ENCODE measurements at regions not wholly inside any gene's neighbourhood (a gene's known extent, or its start where the extent isn't known, plus 50 kb on each side); places are given as distances from the start of the nearest gene placed in this dataset.

- no peak overlapping the region for H4K5ac ChIP-seq (ENCODE audit: low read depth, low read length)
- H2AK5ac ChIP-seq (ENCODE audit: low read depth, low read length): no peak overlapping the region
- CTCF ChIA-PET: no interaction called here
- H2BK5ac ChIP-seq (ENCODE audit: low read depth, low read length, poor library complexity, severe bottlenecking): no peak overlapping the region
- H3K4ac ChIP-seq (ENCODE audit: low read depth, low read length): no peak overlapping the region
- no peak overlapping the region for H3K14ac ChIP-seq (replicated peaks; ENCODE audit: low read depth, low read length)
- dilution Hi-C loops (cut with HindIII; ENCODE audit: low sequenced_read_pairs, unreplicated experiment): no loop called here
- no TSS peak for BruUV-seq (replicated peaks)
- no peaks in the 10 kb centered on the region for H3K27me3 ChIP-seq (ENCODE audit: control insufficient read depth, insufficient read depth, low read length)
- no peak overlapping the region for H2AK9ac ChIP-seq (replicated peaks; ENCODE audit: low read depth, low read length, poor library complexity)
- WGBS, 2 experiments (ENCODE audit: extremely low coverage in 2 of 2, insufficient read length in 1 of 2): 3% methylated on average over 3 of the region's 3 CpGs; no CpG with 5 or more reads in 1 of the 2 experiments
- no peak overlapping the region for H3K18ac ChIP-seq (ENCODE audit: low read depth, low read length)
- H3K4me2 ChIP-seq (ENCODE audit: low read depth, low read length): no peak overlapping the region
- peaks cover 12% of the 10 kb centered on the region for H3K9me3 ChIP-seq (ENCODE audit: control insufficient read depth, insufficient read depth, low read length)
- no peak overlapping the region for H3K56ac ChIP-seq (ENCODE audit: extremely low read depth, insufficient read depth, low read length)
- ATAC-seq (ENCODE audit: low read depth) (no peak), DNase-seq (no peak)
- POLR2A ChIA-PET (ENCODE audit: unreplicated experiment): no interaction called here
- H2BK120ac ChIP-seq (ENCODE audit: low read depth, low read length): no peak overlapping the region
- intact Hi-C loops (cut with micrococcal nuclease): loop anchor here (5.0 kb wide), 1 partner anchor 57 kb away; no protein-coding TSS in a partner anchor
- no peak overlapping the region for H3K27ac ChIP-seq (ENCODE audit: insufficient read depth, low read length)
- no peak for TF ChIP-seq NFE2L2 (IDR thresholded peaks at IDR 0.05; ENCODE audit: low read depth, low read length)
- TF ChIP-seq RCOR1 (IDR thresholded peaks at IDR 0.05; ENCODE audit: insufficient replicate concordance, low read length): no peak
- TF ChIP-seq RAD21 (IDR thresholded peaks at IDR 0.05; ENCODE audit: low read length): no peak
- TF ChIP-seq CEBPB (IDR thresholded peaks at IDR 0.05; ENCODE audit: low read depth, low read length): no peak
- TF ChIP-seq BHLHE40 (IDR thresholded peaks at IDR 0.05; ENCODE audit: low read depth, low read length): no peak
- TF ChIP-seq ELK1 (IDR thresholded peaks at IDR 0.05; ENCODE audit: borderline replicate concordance, low read depth, low read length): no peak
- no peak for TF ChIP-seq MAFK (IDR thresholded peaks at IDR 0.05; ENCODE audit: low read depth, low read length)
- TF ChIP-seq CTCF (conservative IDR thresholded peaks at IDR 0.05; ENCODE audit: low read depth, low read length): no peak
- TF ChIP-seq POLR2A (IDR thresholded peaks at IDR 0.05; ENCODE audit: low read depth, low read length): no peak
- no peak for TF ChIP-seq SMC3 (IDR thresholded peaks at IDR 0.05; ENCODE audit: low read depth, low read length)
- TF ChIP-seq MXI1 (IDR thresholded peaks at IDR 0.05; ENCODE audit: borderline replicate concordance, low read depth, low read length): no peak
- TF ChIP-seq RFX5 (IDR thresholded peaks at IDR 0.05; ENCODE audit: low read depth, low read length): no peak
- no peak for TF ChIP-seq FOS (IDR thresholded peaks at IDR 0.05; ENCODE audit: low read depth, low read length)
- no peak for TF ChIP-seq CHD1 (IDR thresholded peaks at IDR 0.05; ENCODE audit: low read depth, low read length)
- TF ChIP-seq MAZ (IDR thresholded peaks at IDR 0.05; ENCODE audit: borderline replicate concordance, low read depth, low read length): no peak
- no peak for TF ChIP-seq USF2 (IDR thresholded peaks at IDR 0.05; ENCODE audit: low read depth, low read length)
- H3K9me1 ChIP-seq (ENCODE audit: insufficient read depth, low read length): no peaks in the 10 kb centered on the region
- H2AFZ ChIP-seq (replicated peaks; ENCODE audit: low read length, poor library complexity): no peak overlapping the region
- H3K23ac ChIP-seq (ENCODE audit: low read depth, low read length): no peak overlapping the region
- in situ Hi-C loops (cut with MboI; ENCODE audit: low sequenced_read_pairs): no loop called here
- H3K4me3 ChIP-seq (ENCODE audit: insufficient read depth, low read depth, low read length): no peak overlapping the region
- no peak overlapping the region for H4K8ac ChIP-seq (ENCODE audit: low read depth in 2 of 2, low read length in 2 of 2)
- no peak overlapping the region for H2BK20ac ChIP-seq (ENCODE audit: low read depth, low read length)
- no peaks in the 10 kb centered on the region for H3K4me1 ChIP-seq (ENCODE audit: control insufficient read depth, insufficient read depth, low read length)
- no peaks in the 10 kb centered on the region for H4K20me1 ChIP-seq (ENCODE audit: insufficient read depth, low read length)
- H3K36me3 ChIP-seq (ENCODE audit: control insufficient read depth, insufficient read depth, low read length): no peaks in the 10 kb centered on the region
- H4K91ac ChIP-seq (ENCODE audit: insufficient read depth, low read depth, low read length): no peak overlapping the region
- no peak overlapping the region for H2BK15ac ChIP-seq (ENCODE audit: low read depth, low read length)
- H3K79me1 ChIP-seq (ENCODE audit: low read depth in 1 of 2, low read length in 2 of 2): no peaks in the 10 kb centered on the region
- no peak overlapping the region for H3K9ac ChIP-seq (ENCODE audit: low read depth, low read length)
Observed at GRCh38 chr7:109215341-109215740, 645.7 kb downstream of the DNAJB9 start.
